HEK293 (cell line): ENCODE measurements at regions not wholly inside any gene's neighbourhood (a gene's known extent, or its start where the extent isn't known, plus 50 kb on each side); places are given as distances from the start of the nearest gene placed in this dataset.
A peak's percentile ranks its signal among the peaks of the same experiment; 100 is the strongest.
"Not testable (repeated sequence)": the region's sequence is repeated elsewhere in the genome, so short reads cannot be mapped to it uniquely, and the experiment has no call there.

Experiments used
- CTCF ChIA-PET: fragments of 350-600 bp; formaldehyde crosslinking; extraction: SDS; loops from one replicate; lab custom pipeline; 2021; ENCODE audit warnings: antibody characterized with exemption; lab: Yijun Ruan, JAX
- POLR2A ChIA-PET: fragments of 300-600 bp; formaldehyde crosslinking; extraction: SDS; loops from one replicate; lab custom pipeline; 2020; ENCODE audit warnings: antibody characterized with exemption, inconsistent platforms; lab: Yijun Ruan, JAX
- H3K27ac ChIP-seq: fragments of 200-500 bp; sonication (Bioruptor generic); 2 replicates; pipeline ENCODE4 v1.5.1; 2014; ENCODE audit warnings: low read depth, low read length, control low read depth, inconsistent platforms; ENCODE audit errors: extremely low read depth
- H3K36me3 ChIP-seq, 2 experiments: fragments of 200-500 bp in 1 of 2; sonication (Bioruptor generic) in 1 of 2; 1 replicate in 1 of 2; 2 replicates in 1 of 2; pipeline ENCODE4 v1.5.1; 2014 to 2017; ENCODE audit warnings: inconsistent platforms in 2 of 2, low read length in 2 of 2; ENCODE audit not compliant: control insufficient read depth in 2 of 2, insufficient read depth in 1 of 2
- H3K4me1 ChIP-seq: fragments of 200-500 bp; sonication (Bioruptor generic); 2 replicates; pipeline ENCODE4 v1.5.1; 2014; ENCODE audit warnings: mild to moderate bottlenecking, low read length, inconsistent platforms; ENCODE audit not compliant: control insufficient read depth, insufficient read depth
- H3K4me3 ChIP-seq: 2 replicates; pipeline ENCODE4 v1.5.1; 2011; ENCODE audit warnings: low read depth, mild to moderate bottlenecking, control low read depth, low read length, moderate library complexity
- H3K9me3 ChIP-seq: fragments of 200-500 bp; sonication (Bioruptor generic); 2 replicates; pipeline ENCODE4 v1.5.1; 2014; ENCODE audit warnings: low read depth, low read length, inconsistent platforms; ENCODE audit not compliant: control insufficient read depth, insufficient read depth
- GLI2 ChIP-seq: fragments of 450-650 bp; formaldehyde crosslinking; IDR thresholded peaks from 2 replicates; pipeline ENCODE4; 2017; ENCODE audit warnings: missing biosample characterization, missing genetic modification characterization, low read depth, borderline replicate concordance
- MYNN ChIP-seq: fragments of 450-650 bp; formaldehyde crosslinking; IDR thresholded peaks from 2 replicates; pipeline ENCODE4 v1.5.1; 2016; ENCODE audit warnings: missing biosample characterization, missing genetic modification characterization, borderline replicate concordance
- MZF1 ChIP-seq: fragments of 450-650 bp; formaldehyde crosslinking; IDR thresholded peaks from 2 replicates; pipeline ENCODE4 v1.5.1; 2017; ENCODE audit warnings: missing biosample characterization, missing genetic modification characterization, borderline replicate concordance
- PATZ1 ChIP-seq: fragments of 450-650 bp; formaldehyde crosslinking; IDR thresholded peaks from 2 replicates; pipeline ENCODE4 v1.5.1; 2016; ENCODE audit warnings: missing biosample characterization, missing genetic modification characterization
- ZBTB11 ChIP-seq: fragments of 450-650 bp; formaldehyde crosslinking; conservative IDR thresholded peaks from 2 replicates; pipeline ENCODE4 v1.5.1; 2016; ENCODE audit warnings: low read depth, missing biosample characterization, missing genetic modification characterization
- ZFP37 ChIP-seq: fragments of 450-650 bp; formaldehyde crosslinking; IDR thresholded peaks from 2 replicates; pipeline ENCODE4 v1.5.1; 2016; ENCODE audit warnings: missing biosample characterization, missing genetic modification characterization
- ZFP41 ChIP-seq: fragments of 450-650 bp; formaldehyde crosslinking; IDR thresholded peaks from 2 replicates; pipeline ENCODE4 v1.5.1; 2016; ENCODE audit warnings: missing biosample characterization, missing genetic modification characterization, borderline replicate concordance
- ZIC2 ChIP-seq: fragments of 450-650 bp; formaldehyde crosslinking; IDR thresholded peaks from 2 replicates; pipeline ENCODE4 v1.5.1; 2016; ENCODE audit warnings: missing biosample characterization, missing genetic modification characterization
- ZNF146 ChIP-seq: fragments of 450-650 bp; formaldehyde crosslinking; IDR thresholded peaks from 2 replicates; pipeline ENCODE4 v1.5.1; 2016; ENCODE audit warnings: missing biosample characterization, missing genetic modification characterization
- ZNF175 ChIP-seq: fragments of 450-650 bp; formaldehyde crosslinking; IDR thresholded peaks from 2 replicates; pipeline ENCODE4 v1.5.1; 2016; ENCODE audit warnings: missing biosample characterization, missing genetic modification characterization
- ZNF19 ChIP-seq: fragments of 450-650 bp; formaldehyde crosslinking; IDR thresholded peaks from 2 replicates; pipeline ENCODE4; 2016; ENCODE audit warnings: missing biosample characterization, missing genetic modification characterization, low read depth
- ZNF202 ChIP-seq: fragments of 450-650 bp; formaldehyde crosslinking; IDR thresholded peaks from 2 replicates; pipeline ENCODE4 v1.5.1; 2016; ENCODE audit warnings: missing biosample characterization, missing genetic modification characterization, borderline replicate concordance
- ZNF266 ChIP-seq: fragments of 450-650 bp; formaldehyde crosslinking; IDR thresholded peaks from 2 replicates; pipeline ENCODE4 v1.5.1; 2016; ENCODE audit warnings: missing biosample characterization, missing genetic modification characterization, low read depth
- ZNF335 ChIP-seq: fragments of 450-650 bp; formaldehyde crosslinking; conservative IDR thresholded peaks from 2 replicates; pipeline ENCODE4 v1.5.1; 2016; ENCODE audit warnings: missing biosample characterization, missing genetic modification characterization
- ZNF426 ChIP-seq: fragments of 450-650 bp; formaldehyde crosslinking; IDR thresholded peaks from 2 replicates; pipeline ENCODE4 v1.5.1; 2017; ENCODE audit warnings: missing biosample characterization, missing genetic modification characterization, mild to moderate bottlenecking, inconsistent platforms, moderate library complexity
- ZNF555 ChIP-seq: fragments of 450-650 bp; formaldehyde crosslinking; conservative IDR thresholded peaks from 2 replicates; pipeline ENCODE4 v1.5.1; 2017; ENCODE audit warnings: missing biosample characterization, mild to moderate bottlenecking, missing genetic modification characterization, inconsistent platforms
- ZNF610 ChIP-seq: fragments of 450-650 bp; formaldehyde crosslinking; IDR thresholded peaks from 2 replicates; pipeline ENCODE4 v1.5.1; 2016; ENCODE audit warnings: missing biosample characterization, missing genetic modification characterization, borderline replicate concordance
- ZNF621 ChIP-seq: fragments of 450-650 bp; formaldehyde crosslinking; IDR thresholded peaks from 2 replicates; pipeline ENCODE4 v1.5.1; 2017; ENCODE audit warnings: missing biosample characterization, missing genetic modification characterization
- ZNF623 ChIP-seq: fragments of 450-650 bp; formaldehyde crosslinking; IDR thresholded peaks from 2 replicates; pipeline ENCODE4 v1.5.1; 2016; ENCODE audit warnings: missing biosample characterization, missing genetic modification characterization
- ZNF629 ChIP-seq: fragments of 450-650 bp; formaldehyde crosslinking; IDR thresholded peaks from 2 replicates; pipeline ENCODE4 v1.5.1; 2017; ENCODE audit warnings: missing biosample characterization, missing genetic modification characterization
- ZNF654 ChIP-seq: fragments of 450-650 bp; formaldehyde crosslinking; IDR thresholded peaks from 2 replicates; pipeline ENCODE4 v1.5.1; 2016; ENCODE audit warnings: low read depth, missing biosample characterization, missing genetic modification characterization
- ZNF777 ChIP-seq: fragments of 450-650 bp; formaldehyde crosslinking; IDR thresholded peaks from 2 replicates; pipeline ENCODE4 v1.5.1; 2017; ENCODE audit warnings: missing biosample characterization, missing genetic modification characterization, borderline replicate concordance
- ZXDB ChIP-seq: fragments of 450-650 bp; formaldehyde crosslinking; IDR thresholded peaks from 2 replicates; pipeline ENCODE4 v1.5.1; 2016; ENCODE audit warnings: missing biosample characterization, missing genetic modification characterization
- TF ChIP-seq, protein P1 (sequence below): fragments of 450-650 bp; formaldehyde crosslinking; IDR thresholded peaks from 2 replicates; pipeline ENCODE4 v1.5.1; 2016; ENCODE audit warnings: missing biosample characterization, missing genetic modification characterization
- TF ChIP-seq, protein P2 (sequence below): fragments of 450-650 bp; formaldehyde crosslinking; IDR thresholded peaks from 2 replicates; pipeline ENCODE4 v1.5.1; 2016; ENCODE audit warnings: missing biosample characterization, missing genetic modification characterization

- Histone ChIP-seq H3K4me1 (no peaks in the 10 kb centered on the region), H3K27ac (no peak overlapping the region), H3K9me3 (no peaks in the 10 kb centered on the region), H3K4me3 (no peak overlapping the region), H3K36me3 (no peaks in the 10 kb centered on the region)
- ChIA-PET CTCF (no interaction called here), POLR2A (no interaction called here)
- TF ChIP-seq PATZ1 (tag by site-specific recombination) (no peak), ZNF654 (no peak), ZNF610 (tag by site-specific recombination) (no peak), ZNF175 (tag by site-specific recombination) (no peak), ZNF335 (tag by site-specific recombination) (no peak), ZNF146 (no peak), MZF1 (tag by site-specific recombination) (no peak), ZNF555 (tag by site-specific recombination) (no peak), ZFP41 (tag by site-specific recombination) (no peak), ZNF777 (no peak), MYNN (tag by site-specific recombination) (no peak), ZXDB (tag by site-specific recombination) (no peak), ZNF621 (tag by site-specific recombination) (no peak)
- TF ChIP-seq, protein P1, sequence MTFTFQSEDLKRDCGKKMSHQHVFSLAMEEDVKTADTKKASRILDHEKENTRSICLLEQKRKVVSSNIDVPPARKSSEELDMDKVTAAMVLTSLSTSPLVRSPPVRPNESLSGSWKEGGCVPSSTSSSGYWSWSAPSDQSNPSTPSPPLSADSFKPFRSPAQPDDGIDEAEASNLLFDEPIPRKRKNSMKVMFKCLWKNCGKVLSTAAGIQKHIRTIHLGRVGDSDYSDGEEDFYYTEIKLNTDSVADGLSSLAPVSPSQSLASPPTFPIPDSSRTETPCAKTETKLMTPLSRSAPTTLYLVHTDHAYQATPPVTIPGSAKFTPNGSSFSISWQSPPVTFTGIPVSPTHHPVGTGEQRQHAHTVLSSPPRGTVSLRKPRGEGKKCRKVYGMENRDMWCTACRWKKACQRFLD (tag by site-specific recombination) = no peak
- TF ChIP-seq, protein P2, sequence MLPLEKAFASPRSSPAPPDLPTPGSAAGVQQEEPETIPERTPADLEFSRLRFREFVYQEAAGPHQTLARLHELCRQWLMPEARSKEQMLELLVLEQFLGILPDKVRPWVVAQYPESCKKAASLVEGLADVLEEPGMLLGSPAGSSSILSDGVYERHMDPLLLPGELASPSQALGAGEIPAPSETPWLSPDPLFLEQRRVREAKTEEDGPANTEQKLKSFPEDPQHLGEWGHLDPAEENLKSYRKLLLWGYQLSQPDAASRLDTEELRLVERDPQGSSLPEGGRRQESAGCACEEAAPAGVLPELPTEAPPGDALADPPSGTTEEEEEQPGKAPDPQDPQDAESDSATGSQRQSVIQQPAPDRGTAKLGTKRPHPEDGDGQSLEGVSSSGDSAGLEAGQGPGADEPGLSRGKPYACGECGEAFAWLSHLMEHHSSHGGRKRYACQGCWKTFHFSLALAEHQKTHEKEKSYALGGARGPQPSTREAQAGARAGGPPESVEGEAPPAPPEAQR = no peak
These were observed 79.4 kb upstream of the LRFN2 start for GRCh38 chr6:40666530-40666929.

- 0 out of 2 replicates have a peak, but pooled peaks have one; percentile 18 for TF ChIP-seq ZIC2 (tag by site-specific recombination)
- TF ChIP-seq ZFP41 (tag by site-specific recombination) = no peak
- Histone ChIP-seq H3K4me3 (no peak overlapping the region), H3K36me3 (no peaks in the 10 kb centered on the region), H3K4me1 (no peaks in the 10 kb centered on the region), H3K27ac (no peak overlapping the region), H3K9me3 (no peaks in the 10 kb centered on the region)
- ChIA-PET CTCF (interaction anchor here (0.5 to 0.6 kb wide), 3 partner anchors 17 to 64 kb away, joined by 3 read pairs; no protein-coding TSS in a partner anchor), POLR2A (no interaction called here)
These were observed 74.6 kb upstream of the LRFN2 start for GRCh38 chr6:40661726-40662125.

DNA sequence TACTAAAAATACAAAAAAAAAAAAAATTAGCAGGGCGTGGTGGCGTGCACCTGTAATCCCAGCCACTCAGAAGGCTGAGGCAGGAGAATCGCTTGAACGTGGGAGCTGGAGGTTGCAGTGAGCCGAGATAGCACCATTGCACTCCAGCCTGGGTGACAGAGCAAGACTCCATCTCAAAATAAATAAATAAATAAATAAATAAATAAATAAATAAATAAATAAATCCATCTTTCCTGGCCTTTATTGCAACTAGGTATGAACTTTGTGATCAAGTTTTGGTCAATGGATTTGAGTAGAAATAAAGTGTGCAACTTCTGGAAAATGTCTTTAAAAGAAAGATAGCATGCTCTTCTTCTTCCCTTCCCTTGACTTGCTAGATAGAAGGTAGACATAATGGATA is 69.6 kb upstream of the LRFN2 start:
- H3K36me3 ChIP-seq, H3K9me3 ChIP-seq, CTCF ChIA-PET, H3K4me1 ChIP-seq, H3K4me3 ChIP-seq, H3K27ac ChIP-seq, POLR2A ChIA-PET: not testable (repeated sequence)
- peak; percentile 75 for TF ChIP-seq ZNF426 (tag by site-specific recombination)
- TF ChIP-seq ZNF623 (tag by site-specific recombination) = peak; percentile 68
- TF ChIP-seq ZNF555 (tag by site-specific recombination) = peak; percentile 81
- TF ChIP-seq ZFP37 (tag by site-specific recombination) = 0 out of 2 replicates have a peak, but pooled peaks have one; percentile 33
- TF ChIP-seq ZNF266 (tag by site-specific recombination) = peak; percentile 87
- TF ChIP-seq ZBTB11 (tag by site-specific recombination) = peak; percentile 71
- 0 out of 2 replicates have a peak, but pooled peaks have one; percentile 27 for TF ChIP-seq ZNF629 (tag by site-specific recombination)
- TF ChIP-seq ZNF19 (tag by site-specific recombination) = 0 out of 2 replicates have a peak, but pooled peaks have one; percentile 35
- peak; percentile 42; the same call in 1 of the 2 replicates for TF ChIP-seq GLI2 (tag by site-specific recombination)
- peak; percentile 72; the same call in 1 of the 2 replicates for TF ChIP-seq ZNF202
